ENCODE measurements at regions not wholly inside any gene's neighbourhood (a gene's known extent, or its start where the extent isn't known, plus 50 kb on each side); places are given as distances from the start of the nearest gene placed in this dataset.

DNA sequence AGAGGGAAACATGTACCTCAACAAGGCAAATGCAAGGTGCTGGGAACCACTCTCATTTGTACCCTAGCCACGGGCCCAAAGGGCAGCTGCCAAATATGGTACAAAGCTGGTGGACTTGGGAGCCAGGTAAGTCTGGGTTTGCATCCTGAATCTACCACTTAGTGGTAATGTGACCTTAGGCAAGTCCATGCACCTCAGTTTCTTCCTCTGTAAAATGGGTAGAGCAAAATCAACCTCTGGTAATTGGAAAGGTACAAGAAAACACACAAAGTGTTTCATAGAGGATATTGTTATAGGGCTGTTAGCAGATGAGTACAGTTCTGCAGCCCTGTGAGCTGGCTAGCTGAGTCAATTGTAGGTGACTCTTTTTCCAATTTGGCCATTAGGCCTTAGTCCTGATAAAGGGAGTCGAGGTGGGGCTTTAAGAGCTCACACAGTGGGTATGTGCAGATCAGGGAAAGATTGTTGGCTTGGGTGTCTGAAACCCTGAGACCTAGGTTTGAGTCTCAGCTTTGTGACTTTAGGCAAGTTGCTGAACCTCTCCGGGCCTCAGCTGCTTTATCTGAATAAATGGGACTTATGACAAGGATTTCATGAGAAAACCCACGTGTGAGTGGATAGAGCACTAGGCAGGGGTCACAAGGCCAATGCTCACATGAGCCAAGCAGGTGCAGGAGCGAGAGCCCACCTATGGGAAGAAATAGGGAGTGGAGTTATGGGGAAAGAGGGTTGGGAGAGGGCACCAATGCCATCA lies 121.3 kb upstream of the GDF10 start:
- ATAC-seq (peak; percentile 38), DNase-seq (no peak)
- CTCF ChIA-PET: interaction anchor here (0.9 to 1.1 kb wide), 2 partner anchors 12 to 131 kb away, joined by 3 to 4 read pairs; no protein-coding TSS in a partner anchor
- Mint-ChIP-seq H3K27me3 (no peaks in the 10 kb centered on the region), H3K4me3 (no peak overlapping the region), H3K9me3 (ENCODE audit: low read depth) (no peaks in the 10 kb centered on the region), H3K27ac (no peak overlapping the region), H3K36me3 (no peaks in the 10 kb centered on the region), H3K4me1 (peaks cover 6% of the 10 kb centered on the region)

DNA sequence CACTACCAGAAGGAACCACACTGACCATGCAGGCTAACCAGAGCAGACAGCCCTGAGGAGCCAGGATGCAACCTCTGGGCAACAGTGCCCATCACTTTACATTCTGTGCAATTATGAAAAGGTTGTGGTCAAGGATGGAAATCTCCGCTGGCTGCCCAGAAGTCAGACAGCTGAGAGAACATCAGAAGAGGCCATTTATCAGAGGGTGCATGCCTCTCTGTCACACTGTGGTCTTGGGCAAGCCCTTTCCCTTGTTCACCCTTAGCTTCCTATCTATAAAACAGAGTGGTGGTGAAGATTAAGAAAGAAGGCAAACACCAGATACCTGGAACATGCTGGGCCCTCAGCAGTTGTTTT lies 120.7 kb upstream of the GDF10 start:
- peak; percentile 41 for ATAC-seq
- peak; percentile 50 for DNase-seq
- Mint-ChIP-seq H3K4me3 (no peak overlapping the region), H3K4me1 (peaks cover 6% of the 10 kb centered on the region), H3K36me3 (no peaks in the 10 kb centered on the region), H3K27ac (no peak overlapping the region), H3K9me3 (ENCODE audit: low read depth) (no peaks in the 10 kb centered on the region), H3K27me3 (no peaks in the 10 kb centered on the region)
- CTCF ChIA-PET: interaction anchor here (0.9 to 1.1 kb wide), 2 partner anchors 13 to 132 kb away, joined by 3 to 4 read pairs; no protein-coding TSS in a partner anchor

DNA sequence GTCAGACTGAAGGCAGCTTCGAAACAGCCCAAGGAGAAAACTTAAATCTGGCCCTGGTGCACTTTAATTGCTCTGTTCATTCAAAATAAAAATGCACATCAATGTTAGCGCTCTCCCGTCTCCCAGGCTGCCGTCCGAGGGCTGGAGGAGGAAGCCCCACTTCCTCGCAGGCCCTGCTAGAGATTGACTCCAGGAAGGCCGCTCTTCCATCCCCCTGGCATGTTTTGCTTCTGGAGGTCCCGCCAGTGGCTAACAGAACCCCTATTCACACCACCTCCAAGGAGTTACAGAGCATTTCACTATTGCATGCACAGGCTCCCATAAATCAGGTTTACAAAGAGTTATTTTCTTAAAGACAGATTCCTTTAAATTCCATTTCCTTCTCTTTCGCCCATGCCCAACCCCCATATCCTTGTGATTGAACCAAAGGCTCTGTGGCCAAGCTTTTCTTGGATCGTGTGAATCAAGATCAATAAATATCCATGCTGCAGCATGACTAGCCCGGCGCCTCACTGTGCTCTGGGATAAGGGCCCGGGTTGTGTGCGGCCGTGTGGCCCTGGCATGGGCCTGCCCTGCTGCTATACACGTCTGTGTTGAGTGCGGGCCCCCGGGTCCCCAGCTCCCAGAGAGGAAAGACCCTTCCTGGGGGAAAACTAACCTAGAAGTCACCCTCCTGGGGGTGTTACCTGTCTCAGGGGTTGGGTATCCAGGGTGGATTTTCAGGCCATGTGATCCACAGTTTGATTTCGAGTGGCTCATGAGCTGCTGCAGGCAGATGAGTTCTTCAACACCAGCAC lies 118.7 kb upstream of the GDF10 start:
- Mint-ChIP-seq H3K4me3 (no peak overlapping the region), H3K4me1 (peaks cover 6% of the 10 kb centered on the region), H3K36me3 (no peaks in the 10 kb centered on the region), H3K27me3 (no peaks in the 10 kb centered on the region), H3K9me3 (ENCODE audit: low read depth) (no peaks in the 10 kb centered on the region), H3K27ac (no peak overlapping the region)
- no peak for DNase-seq
- no peak for ATAC-seq
- CTCF ChIA-PET: interaction anchor here (1.4 kb wide), 1 partner anchor 131 kb away, joined by 4 read pairs; no protein-coding TSS in a partner anchor

DNA sequence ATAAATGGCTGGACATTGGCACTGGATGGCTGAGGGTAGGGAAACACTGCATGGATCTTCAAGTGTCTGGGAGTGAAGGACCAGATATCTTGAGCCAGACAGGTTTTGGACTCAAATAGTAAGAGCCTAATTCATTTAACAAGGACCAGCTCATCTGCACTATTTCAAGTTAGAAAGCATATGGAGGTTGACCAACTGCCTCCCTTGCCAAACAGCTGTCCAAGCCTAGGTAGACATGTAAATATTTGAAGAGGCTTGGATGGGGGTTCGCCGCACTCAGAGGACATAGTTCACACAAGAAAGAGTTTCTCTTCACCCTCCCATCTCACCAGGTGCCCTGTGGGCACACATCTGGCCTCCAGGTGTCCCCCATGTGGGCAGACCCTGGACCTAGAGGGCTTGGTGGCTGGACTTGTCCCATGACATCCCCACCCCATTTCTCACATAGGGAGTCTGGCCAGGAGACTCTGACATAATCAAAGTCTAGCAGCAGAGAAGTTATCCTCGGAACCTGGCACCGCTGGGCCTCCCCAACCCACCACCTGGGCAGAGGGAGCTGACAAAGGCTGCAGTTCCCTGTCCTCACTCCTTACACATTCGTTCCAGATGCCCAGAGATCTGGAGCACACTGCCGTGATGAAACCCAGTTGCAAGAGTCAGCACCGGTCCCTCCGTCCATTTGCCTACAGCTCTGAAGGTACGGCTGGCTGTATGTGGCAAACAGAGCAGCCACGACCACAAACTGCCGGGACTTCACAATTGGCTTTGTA lies 116.9 kb upstream of the GDF10 start:
- DNase-seq: peak; percentile 32
- H3K27me3 Mint-ChIP-seq: no peaks in the 10 kb centered on the region

DNA sequence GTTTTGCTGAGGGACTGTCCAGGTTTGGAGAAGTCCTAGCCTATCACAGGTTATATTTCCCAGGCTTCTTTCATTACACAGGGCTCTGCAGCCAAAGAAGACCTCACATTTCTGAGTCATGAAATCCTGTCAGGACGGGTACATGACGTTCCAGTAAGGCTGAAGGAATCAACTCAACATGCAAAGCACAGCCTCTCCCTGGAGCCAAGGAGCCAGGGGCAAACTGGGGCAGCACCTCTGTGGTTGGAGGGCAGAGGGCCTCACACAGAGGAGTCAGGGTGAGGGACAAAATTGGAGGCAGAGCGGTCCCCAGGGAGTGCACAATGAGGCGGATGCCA lies 116.3 kb upstream of the GDF10 start:
- DNase-seq: peak; percentile 34
- Mint-ChIP-seq H3K27ac (no peak overlapping the region), H3K9me3 (ENCODE audit: low read depth) (no peaks in the 10 kb centered on the region), H3K4me1 (no peaks in the 10 kb centered on the region), H3K4me3 (no peak overlapping the region), H3K36me3 (no peaks in the 10 kb centered on the region), H3K27me3 (no peaks in the 10 kb centered on the region)
- ATAC-seq: no peak
- CTCF ChIA-PET: no interaction called here

More for the DNA sequence above, 116.9 kb upstream of the GDF10 start:
- H3K36me3 Mint-ChIP-seq: no peaks in the 10 kb centered on the region
- H3K4me1 Mint-ChIP-seq: no peaks in the 10 kb centered on the region
- no peak overlapping the region for H3K27ac Mint-ChIP-seq
- no peak for ATAC-seq
- CTCF ChIA-PET: no interaction called here
- no peak overlapping the region for H3K4me3 Mint-ChIP-seq
- H3K9me3 Mint-ChIP-seq (ENCODE audit: low read depth): no peaks in the 10 kb centered on the region

DNA sequence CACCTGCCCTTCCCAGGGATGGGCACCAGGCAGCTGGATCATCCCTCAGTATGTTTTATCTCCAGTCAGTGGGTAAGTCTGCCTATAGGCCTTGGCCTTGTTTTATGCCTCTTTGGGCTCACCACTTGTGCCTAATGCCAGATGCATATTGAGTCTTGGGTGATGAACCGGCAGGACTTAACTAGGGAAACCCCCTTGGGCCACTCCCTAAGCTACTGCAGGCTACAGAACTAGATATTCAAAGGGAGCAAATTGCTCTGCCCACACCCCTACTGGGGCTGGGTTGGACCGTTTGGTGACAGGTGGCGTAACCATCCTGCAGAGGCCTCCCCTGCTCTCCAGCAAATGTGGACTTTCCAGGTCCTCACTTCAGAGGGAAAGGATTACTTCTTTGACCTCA lies 115.7 kb upstream of the GDF10 start:
- CTCF ChIA-PET: no interaction called here
- ATAC-seq (no peak), DNase-seq (peak; percentile 28)
- Mint-ChIP-seq H3K36me3 (no peaks in the 10 kb centered on the region), H3K4me3 (no peak overlapping the region), H3K9me3 (ENCODE audit: low read depth) (no peaks in the 10 kb centered on the region), H3K4me1 (no peaks in the 10 kb centered on the region), H3K27ac (no peak overlapping the region), H3K27me3 (no peaks in the 10 kb centered on the region)

DNA sequence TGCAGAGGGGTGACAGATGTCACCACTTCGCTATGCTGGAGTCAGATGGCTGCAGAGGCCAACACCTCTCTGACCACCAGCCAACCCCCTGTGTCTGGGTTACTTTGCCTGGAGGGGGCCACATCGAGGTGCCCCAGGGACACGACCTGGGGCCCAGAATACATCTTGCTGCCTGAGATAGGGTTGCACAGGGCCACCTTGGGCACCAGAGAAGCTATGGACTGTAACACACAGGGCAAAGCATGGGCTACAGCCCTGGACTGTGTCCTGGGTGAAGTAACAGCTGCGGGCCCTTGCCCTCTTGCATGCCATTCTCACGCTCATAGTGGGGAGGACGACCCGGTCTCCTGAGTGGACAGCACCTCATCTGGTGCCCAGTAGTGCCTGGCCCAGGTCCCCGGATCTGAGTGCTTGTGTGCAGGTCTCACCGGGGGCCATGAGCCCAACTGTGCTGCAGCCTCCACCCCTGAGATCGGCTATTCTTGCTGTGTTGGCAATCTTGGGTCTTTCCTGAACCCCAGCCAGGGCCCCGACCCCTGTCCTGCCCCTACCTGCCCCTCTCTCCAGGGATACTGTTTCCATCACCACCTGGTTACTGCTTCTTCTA lies 115.2 kb upstream of the GDF10 start:
- CTCF ChIA-PET: no interaction called here
- no peak overlapping the region for H3K27ac Mint-ChIP-seq
- no peaks in the 10 kb centered on the region for H3K4me1 Mint-ChIP-seq
- H3K27me3 Mint-ChIP-seq: no peaks in the 10 kb centered on the region
- no peak overlapping the region for H3K4me3 Mint-ChIP-seq
- no peaks in the 10 kb centered on the region for H3K36me3 Mint-ChIP-seq
- DNase-seq (no peak), ATAC-seq (no peak)
- no peaks in the 10 kb centered on the region for H3K9me3 Mint-ChIP-seq (ENCODE audit: low read depth)

DNA sequence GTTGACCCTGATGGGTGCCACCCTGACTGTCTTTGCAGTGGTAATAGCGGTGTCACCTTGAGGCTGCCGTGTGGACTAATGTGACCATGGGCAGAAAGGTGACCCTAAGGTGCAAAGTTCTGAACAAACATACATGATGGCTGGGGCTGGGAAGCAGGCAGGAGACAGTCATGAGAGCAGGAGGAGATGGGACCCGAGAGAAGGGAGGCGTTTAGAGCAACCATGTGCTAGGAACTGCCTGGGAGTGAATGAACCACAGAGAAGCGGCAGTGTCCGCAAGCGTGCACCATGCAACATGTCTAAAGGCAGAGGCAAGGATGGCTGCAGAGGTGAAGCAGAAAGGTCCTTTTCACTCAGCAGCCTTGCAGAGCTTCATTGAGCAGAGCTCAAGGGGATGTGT lies 113.1 kb upstream of the GDF10 start:
- H3K27ac Mint-ChIP-seq: no peak overlapping the region
- H3K4me1 Mint-ChIP-seq: no peaks in the 10 kb centered on the region
- no peaks in the 10 kb centered on the region for H3K9me3 Mint-ChIP-seq (ENCODE audit: low read depth)
- no peaks in the 10 kb centered on the region for H3K27me3 Mint-ChIP-seq
- DNase-seq (no peak), ATAC-seq (no peak)
- H3K4me3 Mint-ChIP-seq: no peak overlapping the region
- CTCF ChIA-PET: interaction anchor here (1.6 kb wide), 1 partner anchor 125 kb away, joined by 3 read pairs; no protein-coding TSS in a partner anchor
- H3K36me3 Mint-ChIP-seq: no peaks in the 10 kb centered on the region

DNA sequence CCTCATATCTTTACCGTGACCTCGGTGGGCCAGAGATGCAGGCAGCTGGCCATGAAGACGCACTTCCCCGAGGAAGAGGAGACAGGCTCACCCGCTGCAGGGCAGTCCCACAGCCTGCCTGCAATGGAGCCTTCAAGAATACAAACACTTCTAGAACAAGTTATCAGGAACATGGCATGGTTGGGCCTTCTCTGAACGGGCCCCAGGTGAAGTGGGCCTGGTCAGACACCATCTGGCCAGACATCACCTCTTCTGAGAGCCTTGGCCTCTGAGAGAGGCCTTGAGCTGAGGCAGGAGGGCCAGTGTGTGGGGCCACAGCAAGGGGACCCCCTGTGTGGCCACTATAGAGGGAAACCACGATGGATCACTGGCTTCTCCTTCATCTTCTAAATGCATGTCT lies 112.4 kb upstream of the GDF10 start:
- Mint-ChIP-seq H3K9me3 (ENCODE audit: low read depth) (no peaks in the 10 kb centered on the region), H3K36me3 (no peaks in the 10 kb centered on the region), H3K27ac (no peak overlapping the region), H3K27me3 (no peaks in the 10 kb centered on the region), H3K4me3 (no peak overlapping the region), H3K4me1 (no peaks in the 10 kb centered on the region)
- ATAC-seq: no peak
- DNase-seq: no peak
- CTCF ChIA-PET: no interaction called here

DNA sequence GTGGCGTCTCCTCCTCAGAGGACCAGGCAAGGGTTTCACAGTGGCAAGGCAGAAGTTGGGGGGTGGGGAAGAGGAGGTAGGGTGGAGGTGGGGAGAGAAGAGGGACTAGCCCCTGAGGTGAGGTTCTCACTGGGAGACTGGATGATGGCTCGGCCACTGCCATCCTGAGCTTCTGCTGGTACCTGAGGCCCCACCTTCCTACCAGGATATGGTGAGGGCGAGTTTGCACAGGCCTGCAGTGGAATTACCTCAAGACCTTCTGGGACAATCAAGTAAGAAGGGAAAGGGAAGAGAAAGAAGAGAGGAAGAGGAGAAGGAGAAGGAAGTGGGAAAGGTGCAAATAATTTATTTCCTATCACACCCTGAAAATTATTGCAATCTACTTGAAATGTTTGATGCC lies 111.8 kb upstream of the GDF10 start:
- Mint-ChIP-seq H3K27ac (no peak overlapping the region), H3K4me3 (no peak overlapping the region), H3K4me1 (no peaks in the 10 kb centered on the region), H3K9me3 (ENCODE audit: low read depth) (no peaks in the 10 kb centered on the region), H3K36me3 (no peaks in the 10 kb centered on the region), H3K27me3 (no peaks in the 10 kb centered on the region)
- ATAC-seq: no peak
- DNase-seq: no peak
- CTCF ChIA-PET: no interaction called here

DNA sequence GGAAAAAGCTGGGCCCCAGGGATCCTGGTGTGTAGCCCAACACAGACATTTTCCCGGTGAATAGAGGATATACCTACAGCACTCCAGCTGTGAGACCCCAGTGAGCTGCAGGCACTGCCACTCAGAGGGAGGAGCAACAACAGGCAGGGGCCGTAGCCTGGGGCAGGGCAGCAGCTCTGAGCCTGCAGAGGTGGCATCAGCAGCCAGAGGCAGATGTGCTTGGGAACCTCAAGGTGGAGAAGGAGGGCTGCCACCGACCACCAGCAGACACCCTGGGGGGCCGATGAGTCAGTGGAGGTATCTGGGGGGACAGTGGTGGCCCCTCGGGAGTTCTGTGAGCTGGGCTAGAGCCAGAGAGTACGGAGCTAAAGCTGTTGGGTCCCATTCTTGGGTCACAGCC lies 110.2 kb upstream of the GDF10 start:
- Mint-ChIP-seq H3K27me3 (no peaks in the 10 kb centered on the region), H3K4me1 (no peaks in the 10 kb centered on the region), H3K9me3 (ENCODE audit: low read depth) (no peaks in the 10 kb centered on the region), H3K36me3 (no peaks in the 10 kb centered on the region), H3K27ac (no peak overlapping the region), H3K4me3 (no peak overlapping the region)
- CTCF ChIA-PET: no interaction called here
- no peak for DNase-seq
- no peak for ATAC-seq

DNA sequence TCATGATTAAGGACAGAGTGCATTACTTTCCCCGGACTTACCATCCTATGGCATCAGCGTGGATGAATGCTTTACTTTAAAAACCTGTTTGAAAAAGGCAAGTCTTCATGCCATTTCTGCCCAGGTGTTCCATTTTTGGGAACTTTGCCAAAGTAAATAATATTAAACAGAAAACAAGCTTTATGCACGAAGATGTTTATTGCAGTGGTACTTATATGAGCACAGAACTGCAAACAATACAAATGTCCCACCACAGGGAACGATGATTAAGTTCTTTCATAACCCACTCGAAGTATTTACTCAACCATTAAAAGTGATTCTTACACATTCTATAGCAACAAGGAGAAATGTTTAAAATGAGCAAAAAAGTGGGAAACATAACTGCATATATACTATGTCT lies 109.7 kb upstream of the GDF10 start:
- H3K9me3 Mint-ChIP-seq (ENCODE audit: low read depth): no peaks in the 10 kb centered on the region
- CTCF ChIA-PET: no interaction called here
- H3K4me1 Mint-ChIP-seq: no peaks in the 10 kb centered on the region
- no peak overlapping the region for H3K4me3 Mint-ChIP-seq
- H3K36me3 Mint-ChIP-seq: no peaks in the 10 kb centered on the region
- DNase-seq: no peak
- ATAC-seq: no peak
- no peak overlapping the region for H3K27ac Mint-ChIP-seq
- H3K27me3 Mint-ChIP-seq: no peaks in the 10 kb centered on the region

DNA sequence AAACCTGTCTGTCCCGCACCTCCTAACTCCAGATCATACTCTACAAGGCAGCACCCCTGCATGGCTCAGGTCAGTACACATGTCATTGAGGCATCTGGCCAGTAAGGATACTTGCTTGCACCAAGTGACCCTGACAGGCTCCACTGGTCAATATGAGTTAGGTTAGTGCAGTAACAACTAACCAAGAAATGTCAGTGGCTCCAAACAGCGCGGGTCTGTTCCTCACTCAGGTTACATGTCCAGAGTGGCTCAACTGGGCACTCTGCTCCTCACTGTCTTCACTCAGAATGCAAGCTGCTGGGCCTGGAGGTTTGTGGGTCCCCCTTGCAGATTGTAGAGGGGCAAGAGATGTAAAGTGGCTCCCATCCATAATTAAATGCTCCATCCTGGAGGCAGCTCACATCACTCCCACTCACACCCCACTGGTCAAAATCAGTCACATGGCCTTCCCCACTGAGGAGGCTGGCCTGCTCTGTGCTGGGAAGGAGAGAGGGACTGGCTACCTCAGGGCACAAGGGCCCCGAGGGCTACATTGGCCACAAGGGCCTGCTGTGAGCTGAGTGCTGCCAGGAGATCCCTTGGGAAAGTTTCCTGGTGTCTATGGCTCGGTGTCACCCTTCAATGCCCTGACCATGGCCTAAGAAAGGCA lies 109.1 kb upstream of the GDF10 start:
- Mint-ChIP-seq H3K4me3 (no peak overlapping the region), H3K36me3 (no peaks in the 10 kb centered on the region), H3K9me3 (ENCODE audit: low read depth) (no peaks in the 10 kb centered on the region), H3K27ac (no peak overlapping the region), H3K4me1 (no peaks in the 10 kb centered on the region), H3K27me3 (no peaks in the 10 kb centered on the region)
- CTCF ChIA-PET: no interaction called here
- DNase-seq (no peak), ATAC-seq (no peak)
